HepG2 (cell line): ENCODE measurements at regions not wholly inside any gene's neighbourhood (a gene's known extent, or its start where the extent isn't known, plus 50 kb on each side); places are given as distances from the start of the nearest gene placed in this dataset.

Source experiments
- ATF7-NPFF ChIP-seq: sonication (generic); formaldehyde crosslinking; IDR thresholded peaks from 2 replicates; pipeline ENCODE4 v1.8.1; 2023; ENCODE audit warnings: mild to moderate bottlenecking, low read depth, missing genetic modification reagents, moderate library complexity
- GABPA ChIP-seq, 2 experiments: IDR thresholded peaks; 2 replicates each; pipeline ENCODE4 v1.6.1; 2011 to 2016; ENCODE audit warnings: low read depth in 2 of 2, low read length in 1 of 2, missing biosample characterization in 1 of 2, missing genetic modification characterization in 1 of 2
- GFI1 ChIP-seq: sonication (generic); formaldehyde crosslinking; IDR thresholded peaks from 2 replicates; pipeline ENCODE4 v1.5.0; 2020; ENCODE audit warnings: missing genetic modification reagents, mild to moderate bottlenecking, borderline replicate concordance
- KLF16 ChIP-seq, 2 experiments: sonication (generic) in 1 of 2; formaldehyde crosslinking in 1 of 2; IDR thresholded peaks; 2 replicates each; pipeline versions ENCODE4 v1.6.1 to v1.8.0; 2016 to 2023; ENCODE audit warnings: missing genetic modification reagents in 2 of 2, missing compliant biosample characterization in 1 of 2
- LCORL ChIP-seq, 2 experiments: fragments of 450-650 bp in 1 of 2; sonication (generic) in 1 of 2; formaldehyde crosslinking in 1 of 2; IDR thresholded peaks; 2 replicates each; pipeline versions ENCODE4 v1.5.0 to v1.6.1; 2017 to 2020; ENCODE audit warnings: antibody characterized with exemption in 1 of 2, missing genetic modification reagents in 1 of 2
- MED13 ChIP-seq: sonication (generic); formaldehyde crosslinking; IDR thresholded peaks from 2 replicates; pipeline ENCODE4 v1.5.0; 2020; ENCODE audit warnings: missing genetic modification reagents
- NR2F6 ChIP-seq, 2 experiments: IDR thresholded peaks; 2 replicates each; pipeline ENCODE4 v1.6.1; 2016; ENCODE audit warnings: antibody characterized with exemption in 1 of 2, mild to moderate bottlenecking in 1 of 2
- POLR2G ChIP-seq: fragments of 200-400 bp; formaldehyde crosslinking; IDR thresholded peaks from 2 replicates; pipeline ENCODE4 v1.6.1; 2018; ENCODE audit warnings: mild to moderate bottlenecking, low read depth, low read length, moderate library complexity
- RAD21 ChIP-seq: fragments of 450-650 bp; formaldehyde crosslinking; IDR thresholded peaks from 2 replicates; pipeline ENCODE4 v1.5.0; 2020; ENCODE audit warnings: mild to moderate bottlenecking
- RBM39 ChIP-seq: fragments of 200-400 bp; formaldehyde crosslinking; IDR thresholded peaks from one replicate; pipeline ENCODE4 v1.6.1; 2018; ENCODE audit warnings: antibody characterized with exemption, mild to moderate bottlenecking, low read depth, low read length; ENCODE audit not compliant: poor library complexity, severe bottlenecking
- RXRA ChIP-seq: sonication (generic); formaldehyde crosslinking; IDR thresholded peaks from 2 replicates; pipeline ENCODE4 v1.5.1; 2020; ENCODE audit warnings: missing genetic modification reagents
- TBX2 ChIP-seq: sonication (generic); formaldehyde crosslinking; IDR thresholded peaks from 2 replicates; pipeline ENCODE4 v1.5.0; 2020; ENCODE audit warnings: missing genetic modification reagents, mild to moderate bottlenecking, borderline replicate concordance
- TEAD2 ChIP-seq: sonication (generic); formaldehyde crosslinking; IDR thresholded peaks from 2 replicates; pipeline ENCODE4 v1.9.0; 2021; ENCODE audit warnings: missing genetic modification reagents
- TMF1 ChIP-seq: sonication (generic); formaldehyde crosslinking; IDR thresholded peaks from 2 replicates; pipeline ENCODE4 v1.8.1; 2022; ENCODE audit warnings: low read depth, missing genetic modification reagents
- ZEB1 ChIP-seq: IDR thresholded peaks from 2 replicates; pipeline ENCODE4 v1.6.1; 2012; ENCODE audit warnings: mild to moderate bottlenecking, low read depth, inconsistent platforms; ENCODE audit not compliant: insufficient replicate concordance
- ZFAT ChIP-seq: sonication (generic); formaldehyde crosslinking; conservative IDR thresholded peaks from 2 replicates; pipeline ENCODE4 v1.8.1; 2023; ENCODE audit warnings: missing genetic modification reagents, inconsistent platforms
- ZMYM4 ChIP-seq: sonication (generic); formaldehyde crosslinking; IDR thresholded peaks from 2 replicates; pipeline ENCODE4 v1.8.1; 2023; ENCODE audit warnings: mild to moderate bottlenecking, missing genetic modification reagents
- ZNF230 ChIP-seq: sonication (generic); formaldehyde crosslinking; IDR thresholded peaks from 2 replicates; pipeline ENCODE4 v1.4.0; 2020; ENCODE audit warnings: mild to moderate bottlenecking, missing genetic modification reagents
- ZNF30 ChIP-seq: sonication (generic); formaldehyde crosslinking; IDR thresholded peaks from 2 replicates; pipeline ENCODE4 v1.5.0; 2020; ENCODE audit warnings: mild to moderate bottlenecking, missing genetic modification reagents
- ZNF33A ChIP-seq: sonication (generic); formaldehyde crosslinking; IDR thresholded peaks from 2 replicates; pipeline ENCODE4 v1.5.1; 2020; ENCODE audit warnings: missing genetic modification reagents, mild to moderate bottlenecking, moderate library complexity, borderline replicate concordance
- ZNF776 ChIP-seq: sonication (generic); formaldehyde crosslinking; IDR thresholded peaks from 2 replicates; pipeline ENCODE4 v1.4.0; 2020; ENCODE audit warnings: mild to moderate bottlenecking, missing genetic modification reagents
- ZNF777 ChIP-seq: sonication (generic); formaldehyde crosslinking; IDR thresholded peaks from 2 replicates; pipeline ENCODE4 v1.4.0; 2020; ENCODE audit warnings: missing genetic modification reagents
- ZSCAN12 ChIP-seq: sonication (generic); formaldehyde crosslinking; IDR thresholded peaks from 2 replicates; pipeline ENCODE4 v1.9.0; 2021; ENCODE audit warnings: mild to moderate bottlenecking, missing genetic modification reagents
- TF ChIP-seq, protein P1 (sequence below): sonication (generic); formaldehyde crosslinking; IDR thresholded peaks from 2 replicates; pipeline ENCODE4 v1.5.1; 2020; ENCODE audit warnings: mild to moderate bottlenecking, moderate library complexity, missing genetic modification reagents
- TF ChIP-seq, protein P2 (sequence below): sonication (generic); formaldehyde crosslinking; IDR thresholded peaks from 2 replicates; pipeline ENCODE4 v1.4.0; 2020; ENCODE audit warnings: missing genetic modification reagents, borderline replicate concordance
- TF ChIP-seq, protein P3 (sequence below): IDR thresholded peaks from 2 replicates; pipeline ENCODE4 v1.6.1; 2016

DNA sequence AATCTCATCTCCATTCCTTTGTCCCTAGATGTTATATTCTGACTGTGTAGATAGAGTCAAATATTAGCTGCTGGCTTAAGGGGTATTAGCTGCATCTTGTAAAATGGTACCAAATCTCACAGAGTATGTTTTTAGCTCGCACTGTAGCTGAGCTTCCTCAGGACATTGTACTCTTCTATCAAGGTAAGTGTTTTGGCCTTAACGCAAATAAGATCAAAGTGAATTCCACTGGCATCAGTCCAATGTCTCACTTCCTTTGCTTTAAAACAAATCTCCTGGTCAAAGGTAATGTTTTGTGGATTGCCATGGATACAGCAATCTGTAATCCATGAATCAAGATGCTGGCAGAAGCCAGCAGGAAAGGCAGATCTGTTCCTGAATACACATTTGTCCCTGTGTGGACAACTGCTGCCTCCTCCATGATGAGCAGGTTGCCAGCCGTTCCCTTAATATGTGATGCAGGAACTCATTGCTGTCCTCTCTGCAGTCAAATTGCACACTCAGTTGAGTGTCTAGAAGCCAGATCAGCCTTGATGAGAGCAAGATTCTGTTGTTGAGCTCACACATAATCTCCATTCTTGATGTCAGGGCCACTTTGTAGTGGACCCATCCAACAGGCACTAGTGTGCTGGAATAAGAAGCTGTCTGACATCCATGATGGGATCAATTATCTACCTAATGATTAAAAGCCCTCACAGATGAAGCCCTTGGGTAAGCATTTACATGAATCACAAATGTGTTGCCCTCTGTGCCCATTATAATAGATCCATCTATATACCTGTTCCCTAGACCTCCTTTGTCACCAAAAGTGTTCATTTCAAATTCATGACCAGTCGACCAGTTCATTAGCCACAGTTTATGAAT lies 96.6 kb upstream of the AGTR1 start (continued):
- peak; percentile 60; the same call in 1 of the 2 replicates for TF ChIP-seq RXRA (CRISPR knock-in tag)
- no peak for TF ChIP-seq ZFAT
- TF ChIP-seq, protein P1, sequence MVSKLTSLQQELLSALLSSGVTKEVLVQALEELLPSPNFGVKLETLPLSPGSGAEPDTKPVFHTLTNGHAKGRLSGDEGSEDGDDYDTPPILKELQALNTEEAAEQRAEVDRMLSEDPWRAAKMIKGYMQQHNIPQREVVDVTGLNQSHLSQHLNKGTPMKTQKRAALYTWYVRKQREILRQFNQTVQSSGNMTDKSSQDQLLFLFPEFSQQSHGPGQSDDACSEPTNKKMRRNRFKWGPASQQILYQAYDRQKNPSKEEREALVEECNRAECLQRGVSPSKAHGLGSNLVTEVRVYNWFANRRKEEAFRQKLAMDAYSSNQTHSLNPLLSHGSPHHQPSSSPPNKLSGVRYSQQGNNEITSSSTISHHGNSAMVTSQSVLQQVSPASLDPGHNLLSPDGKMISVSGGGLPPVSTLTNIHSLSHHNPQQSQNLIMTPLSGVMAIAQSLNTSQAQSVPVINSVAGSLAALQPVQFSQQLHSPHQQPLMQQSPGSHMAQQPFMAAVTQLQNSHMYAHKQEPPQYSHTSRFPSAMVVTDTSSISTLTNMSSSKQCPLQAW = peak; percentile 83; the same call in 1 of the 2 replicates
- TF ChIP-seq LCORL (IDR thresholded peaks at IDR 0.05) = peak; percentile 87; the same call in 1 of the 2 replicates
- TF ChIP-seq LCORL (CRISPR knock-in tag; IDR thresholded peaks at IDR 0.05) = peak; percentile 83; the same call in 1 of the 2 replicates
- TF ChIP-seq GABPA (IDR thresholded peaks at IDR 0.05; ENCODE audit: low read depth, low read length) = no peak
- peak; percentile 56; the same call in 1 of the 2 replicates for TF ChIP-seq GABPA (CRISPR knock-in tag; IDR thresholded peaks at IDR 0.05; ENCODE audit: low read depth)
- TF ChIP-seq ZNF230 (CRISPR knock-in tag) = no peak
- peak; percentile 12 for TF ChIP-seq ZEB1
- TF ChIP-seq ZNF30 (CRISPR knock-in tag) = no peak
- TF ChIP-seq ZNF33A (CRISPR knock-in tag) = no peak
- peak in 1 of 2 experiments; percentile 43; a peak in 1 of 4 replicates for TF ChIP-seq KLF16 (CRISPR knock-in tag; IDR thresholded peaks at IDR 0.05)
- 0 out of 2 replicates have a peak, but pooled peaks have one; percentile 9 for TF ChIP-seq TMF1
- TF ChIP-seq RBM39 = no peak
- TF ChIP-seq, protein P2, sequence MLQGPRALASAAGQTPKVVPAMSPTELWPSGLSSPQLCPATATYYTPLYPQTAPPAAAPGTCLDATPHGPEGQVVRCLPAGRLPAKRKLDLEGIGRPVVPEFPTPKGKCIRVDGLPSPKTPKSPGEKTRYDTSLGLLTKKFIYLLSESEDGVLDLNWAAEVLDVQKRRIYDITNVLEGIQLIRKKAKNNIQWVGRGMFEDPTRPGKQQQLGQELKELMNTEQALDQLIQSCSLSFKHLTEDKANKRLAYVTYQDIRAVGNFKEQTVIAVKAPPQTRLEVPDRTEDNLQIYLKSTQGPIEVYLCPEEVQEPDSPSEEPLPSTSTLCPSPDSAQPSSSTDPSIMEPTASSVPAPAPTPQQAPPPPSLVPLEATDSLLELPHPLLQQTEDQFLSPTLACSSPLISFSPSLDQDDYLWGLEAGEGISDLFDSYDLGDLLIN = no peak
- TF ChIP-seq RAD21 = peak; percentile 53
- TF ChIP-seq GFI1 (CRISPR knock-in tag) = peak; percentile 75; the same call in 1 of the 2 replicates
- peak; percentile 73 for TF ChIP-seq POLR2G
- peak; percentile 74 for TF ChIP-seq NR2F6 (IDR thresholded peaks at IDR 0.05)
- peak; percentile 81 for TF ChIP-seq NR2F6 (CRISPR knock-in tag; IDR thresholded peaks at IDR 0.05)
- TF ChIP-seq, protein P3, sequence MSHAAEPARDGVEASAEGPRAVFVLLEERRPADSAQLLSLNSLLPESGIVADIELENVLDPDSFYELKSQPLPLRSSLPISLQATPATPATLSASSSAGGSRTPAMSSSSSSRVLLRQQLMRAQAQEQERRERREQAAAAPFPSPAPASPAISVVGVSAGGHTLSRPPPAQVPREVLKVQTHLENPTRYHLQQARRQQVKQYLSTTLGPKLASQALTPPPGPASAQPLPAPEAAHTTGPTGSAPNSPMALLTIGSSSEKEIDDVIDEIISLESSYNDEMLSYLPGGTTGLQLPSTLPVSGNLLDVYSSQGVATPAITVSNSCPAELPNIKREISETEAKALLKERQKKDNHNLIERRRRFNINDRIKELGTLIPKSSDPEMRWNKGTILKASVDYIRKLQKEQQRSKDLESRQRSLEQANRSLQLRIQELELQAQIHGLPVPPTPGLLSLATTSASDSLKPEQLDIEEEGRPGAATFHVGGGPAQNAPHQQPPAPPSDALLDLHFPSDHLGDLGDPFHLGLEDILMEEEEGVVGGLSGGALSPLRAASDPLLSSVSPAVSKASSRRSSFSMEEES = peak; percentile 73; the same call in 1 of the 2 replicates
- TF ChIP-seq TBX2 (CRISPR knock-in tag) = peak; percentile 85
- TF ChIP-seq ZNF777 (CRISPR knock-in tag) = no peak
- no peak for TF ChIP-seq ZSCAN12 (CRISPR knock-in tag)
- TF ChIP-seq ZMYM4 (CRISPR knock-in tag) = peak; percentile 89
- TF ChIP-seq MED13 = peak; percentile 92
- TF ChIP-seq TEAD2 (CRISPR knock-in tag) = no peak
- no peak for TF ChIP-seq ATF7-NPFF (CRISPR knock-in tag)
- no peak for TF ChIP-seq ZNF776 (CRISPR knock-in tag)
